GM20431 (cell line): ENCODE measurements at regions not wholly inside any gene's neighbourhood (a gene's known extent, or its start where the extent isn't known, plus 50 kb on each side); places are given as distances from the start of the nearest gene placed in this dataset.

Experiments used
- in situ Hi-C: fragments of 300-500 bp; cut with MseI, MboI; formaldehyde crosslinking; loops from one replicate; pipeline ENCODE4 v1.15.0; 2020; ENCODE audit warnings: low sequenced_read_pairs; ENCODE audit not compliant: unreplicated experiment

DNA sequence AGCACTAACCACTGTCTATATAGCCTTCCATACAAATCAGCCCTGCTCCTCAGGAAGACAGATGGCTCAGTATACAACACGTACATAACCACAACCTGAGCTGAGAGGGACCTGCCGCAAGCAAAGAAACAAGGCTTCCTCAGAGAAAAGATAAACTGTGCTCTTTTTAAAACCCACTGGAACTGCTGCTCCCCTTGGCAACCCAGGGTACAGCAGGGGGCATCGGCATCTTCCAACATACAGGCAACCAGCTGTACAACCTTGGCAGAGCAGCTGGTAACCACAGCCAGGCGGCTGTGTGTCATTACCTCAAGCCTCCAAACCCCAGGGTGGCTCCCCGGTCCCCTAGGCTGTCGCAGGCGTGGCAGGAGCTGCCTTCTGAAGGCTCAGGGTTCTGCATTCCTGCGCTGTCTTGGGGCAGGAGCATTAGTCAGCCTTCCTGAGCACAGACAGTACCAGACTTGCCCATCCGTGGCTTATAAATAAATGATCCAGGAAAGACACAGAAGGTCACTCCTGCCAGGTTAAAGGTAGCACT is 249.5 kb downstream of the ADGRG6 start:
- in situ Hi-C loops: loop anchor here (25.0 kb wide), 1 partner anchor 861 kb away; no protein-coding TSS in a partner anchor

DNA sequence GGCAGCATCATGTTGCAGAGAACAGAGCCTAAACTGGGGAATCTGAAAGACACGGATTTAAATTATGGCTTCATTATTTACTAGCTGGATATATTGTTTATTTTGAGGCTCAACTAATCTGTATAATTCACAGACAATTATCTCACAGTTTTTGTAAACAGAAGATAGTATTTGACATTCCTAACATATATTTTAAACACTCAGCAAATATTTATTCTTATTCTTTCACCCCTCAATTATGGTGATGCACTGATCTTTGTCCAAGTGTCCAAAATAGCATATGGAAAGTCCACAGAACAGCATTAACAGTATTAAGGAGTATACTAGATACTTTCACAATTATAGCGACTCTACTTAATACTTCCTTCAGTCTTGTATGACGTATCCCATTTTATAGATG is 257.0 kb downstream of the ADGRG6 start:
- in situ Hi-C loops: loop anchor here (25.0 kb wide), 1 partner anchor 854 kb away; no protein-coding TSS in a partner anchor

DNA sequence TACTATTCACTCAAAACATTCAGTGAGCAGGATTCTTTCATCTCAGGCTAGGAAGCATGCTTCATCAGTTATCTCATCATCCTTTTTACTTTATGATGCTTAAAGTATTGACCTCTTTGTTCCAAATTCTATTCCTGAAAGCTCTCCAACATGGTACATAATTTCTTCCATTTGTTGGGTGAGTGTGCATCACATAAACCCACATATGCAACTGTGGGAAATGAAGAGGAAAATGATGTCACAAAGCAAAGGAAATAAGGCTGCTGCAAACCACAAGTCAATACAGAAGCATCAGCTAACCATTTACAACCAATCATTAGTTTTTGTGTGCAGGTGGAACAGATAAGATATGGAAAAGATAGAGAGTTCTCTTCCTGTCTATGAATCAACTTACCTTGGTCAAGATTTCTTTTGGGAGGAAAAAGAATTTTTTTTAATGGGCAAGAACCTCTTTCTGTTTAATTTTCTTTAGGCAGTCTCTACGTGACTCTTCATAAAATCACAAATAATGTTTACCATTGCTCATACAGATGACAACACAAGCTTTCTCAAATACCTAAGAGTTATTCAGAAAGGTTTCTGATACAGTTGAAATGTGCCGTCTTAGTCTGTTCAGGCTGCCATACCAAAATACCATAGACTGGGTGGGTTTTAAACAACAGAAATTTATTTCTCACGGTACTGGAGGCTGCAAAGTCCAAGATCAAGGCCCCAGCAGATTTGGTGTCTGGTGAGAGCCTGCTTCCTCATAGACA is 259.9 kb downstream of the ADGRG6 start:
- in situ Hi-C loops: loop anchor here (25.0 kb wide), 1 partner anchor 851 kb away; no protein-coding TSS in a partner anchor

DNA sequence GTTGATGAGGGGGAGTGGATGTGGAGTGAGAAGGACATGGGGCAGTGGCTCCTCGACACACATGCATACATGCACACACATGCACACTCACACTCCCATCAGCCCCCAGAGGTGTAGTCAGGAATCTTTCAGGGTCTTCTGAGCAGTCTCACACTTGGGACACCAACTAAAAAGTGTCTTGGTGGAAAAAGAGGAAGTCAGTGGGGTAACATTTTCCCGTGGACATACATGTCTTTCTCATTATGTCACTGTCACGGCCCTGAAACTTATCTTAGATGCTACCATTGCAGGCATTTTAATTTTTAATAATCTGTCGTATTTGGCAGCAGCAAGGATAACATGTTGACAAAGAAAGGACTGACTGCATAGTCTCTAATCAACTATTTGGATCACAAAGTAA is 261.1 kb downstream of the ADGRG6 start:
- in situ Hi-C loops: loop anchor here (25.0 kb wide), 1 partner anchor 849 kb away; no protein-coding TSS in a partner anchor

DNA sequence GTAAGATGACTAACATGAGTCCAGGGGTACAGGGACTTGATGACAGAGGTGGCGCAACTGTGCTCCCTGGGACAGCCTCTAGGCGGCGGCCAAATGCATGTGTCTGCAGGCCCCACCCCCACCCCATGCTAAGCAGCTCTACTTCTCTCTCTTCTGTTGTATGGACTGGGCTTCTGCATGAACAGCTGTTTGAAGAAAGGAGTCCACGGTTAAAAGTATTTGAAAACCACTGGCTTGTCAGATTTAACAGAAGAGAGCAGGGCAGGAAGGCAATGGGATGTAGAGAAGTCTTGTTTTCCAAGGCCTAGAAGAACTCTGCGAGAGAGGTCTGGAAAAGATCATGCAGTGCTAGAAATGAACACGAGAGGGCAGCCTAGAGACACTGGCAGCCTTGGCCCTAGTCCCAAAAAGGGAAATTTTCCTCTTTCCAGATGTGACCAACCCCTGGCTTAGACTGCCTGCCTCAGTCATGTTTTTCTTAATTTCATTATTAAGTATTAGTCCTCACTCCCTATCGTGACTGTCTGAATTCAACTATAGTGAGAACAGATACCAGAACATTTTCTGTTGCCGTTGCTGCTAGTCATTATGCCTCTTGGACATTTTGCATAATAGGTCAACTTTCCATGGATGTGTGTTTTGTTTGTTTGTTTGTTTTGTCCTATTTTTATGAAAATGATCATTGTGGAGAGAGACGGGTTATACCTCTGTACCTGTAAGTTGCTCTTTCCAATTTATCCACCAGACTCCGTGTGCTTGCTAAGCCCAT is 265.0 kb downstream of the ADGRG6 start:
- in situ Hi-C loops: loop anchor here (25.0 kb wide), 1 partner anchor 845 kb away; no protein-coding TSS in a partner anchor

DNA sequence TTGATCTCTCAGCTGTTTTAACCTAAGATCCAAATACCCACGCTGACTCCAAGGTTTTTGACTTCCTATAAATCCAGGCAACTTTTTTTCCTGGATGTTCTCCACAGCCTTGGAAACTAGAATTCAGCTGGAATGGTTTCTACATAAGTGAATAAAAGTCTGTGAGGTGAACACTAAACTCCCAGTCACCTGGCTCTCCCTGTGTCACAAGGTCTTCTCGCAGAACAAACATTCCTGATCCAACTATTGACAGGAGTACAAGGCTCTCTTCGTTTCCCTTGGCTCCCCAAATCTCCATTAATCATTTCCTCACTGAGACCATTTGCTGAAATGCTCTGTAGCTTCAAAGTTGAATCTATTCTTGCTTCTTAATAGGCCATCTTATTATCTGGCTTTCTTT is 265.7 kb downstream of the ADGRG6 start:
- in situ Hi-C loops: loop anchor here (25.0 kb wide), 1 partner anchor 845 kb away; no protein-coding TSS in a partner anchor

DNA sequence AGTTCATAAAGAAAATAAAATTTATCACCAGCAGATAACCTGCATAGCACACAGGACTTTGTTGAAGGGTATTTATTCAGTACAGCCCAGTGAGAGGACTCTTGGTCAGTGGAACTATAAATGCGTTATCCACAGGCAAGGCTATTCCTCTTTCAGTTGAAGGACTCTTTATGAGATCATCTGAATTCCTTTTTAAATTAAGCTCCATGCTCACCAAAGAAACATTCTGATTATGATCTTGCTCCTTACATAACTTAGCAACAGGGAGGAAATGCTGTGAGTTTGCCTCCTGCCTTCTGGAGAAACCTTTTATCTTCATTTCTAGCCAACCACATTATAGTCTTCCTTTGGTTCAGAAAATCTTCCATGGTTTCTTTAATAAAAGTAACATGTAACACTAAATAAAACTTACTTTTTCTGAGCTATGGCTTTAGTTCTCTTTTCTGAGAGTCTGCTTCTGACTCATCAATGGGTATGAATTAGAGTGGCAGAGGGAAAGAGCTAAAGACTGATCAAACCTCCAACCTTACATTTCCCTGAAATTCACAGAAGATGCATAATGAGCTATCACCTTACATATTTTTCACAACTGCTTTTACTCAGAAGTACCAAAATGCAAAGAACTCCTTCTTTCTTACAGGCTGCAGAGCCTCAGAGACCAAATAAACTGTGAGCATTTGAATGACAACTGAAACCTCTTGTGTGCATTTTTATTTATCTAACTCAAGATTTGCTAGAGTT is 267.2 kb downstream of the ADGRG6 start:
- in situ Hi-C loops: loop anchor here (25.0 kb wide), 1 partner anchor 843 kb away; no protein-coding TSS in a partner anchor

DNA sequence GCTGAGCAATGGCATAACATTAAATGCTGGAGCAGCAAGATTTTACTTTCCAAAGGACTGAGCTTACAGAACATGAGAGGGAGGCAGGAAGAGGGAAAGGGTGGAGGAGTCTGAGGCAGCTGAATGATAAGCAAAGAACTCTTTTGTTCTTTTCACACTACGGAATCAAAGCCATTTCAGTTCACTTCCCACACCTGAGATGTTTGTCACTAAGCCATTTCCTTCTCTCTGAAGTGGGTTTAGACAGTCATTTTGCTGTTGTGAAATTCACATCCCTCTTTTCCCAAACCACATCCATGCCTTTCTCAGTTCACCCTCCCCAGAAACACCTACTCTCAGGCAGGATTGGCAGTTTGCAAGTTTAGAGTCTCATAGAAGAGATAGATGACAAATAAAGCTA is 267.9 kb downstream of the ADGRG6 start:
- in situ Hi-C loops: loop anchor here (25.0 kb wide), 1 partner anchor 843 kb away; no protein-coding TSS in a partner anchor

DNA sequence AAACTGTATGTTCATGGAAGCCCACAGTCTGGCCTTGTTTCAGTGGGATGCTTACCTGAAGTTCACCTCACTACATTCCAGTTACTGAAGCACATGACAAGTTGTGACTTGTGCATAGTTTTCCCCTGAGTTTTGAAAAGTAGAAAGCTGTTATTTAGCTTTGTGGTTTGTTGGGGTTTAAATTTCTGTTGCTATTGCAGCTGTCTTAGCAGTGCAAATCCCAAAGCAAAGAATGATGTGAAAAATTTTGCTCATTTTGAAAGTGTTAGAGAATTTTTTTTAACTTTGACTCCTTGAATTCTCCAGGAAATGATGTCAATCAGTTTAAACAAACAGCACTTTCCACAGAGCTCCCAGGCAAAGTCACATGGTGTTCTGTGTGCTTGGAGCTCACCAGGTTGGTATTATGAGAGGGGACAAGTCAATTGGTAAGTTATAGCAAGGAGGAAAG is 268.4 kb downstream of the ADGRG6 start:
- in situ Hi-C loops: loop anchor here (25.0 kb wide), 1 partner anchor 842 kb away; no protein-coding TSS in a partner anchor

DNA sequence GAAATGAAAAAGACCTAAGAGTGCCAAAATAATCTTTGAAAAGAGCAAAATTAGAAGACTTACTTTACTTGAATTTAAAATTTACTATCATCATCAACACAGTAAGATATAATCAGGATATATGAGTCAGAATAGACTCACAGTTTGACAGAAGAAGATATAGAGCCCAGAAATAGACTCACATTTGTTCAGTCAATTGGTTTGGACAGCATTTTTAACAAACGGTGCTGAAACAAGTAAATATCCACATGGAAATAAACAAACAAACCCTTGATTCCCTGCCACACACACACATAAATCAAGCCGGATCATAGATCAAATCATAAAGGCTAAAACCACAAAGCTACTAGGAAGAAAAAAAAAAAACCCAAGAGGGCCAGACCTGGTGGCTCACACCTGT is 291.1 kb downstream of the ADGRG6 start:
- in situ Hi-C loops: no loop called here

DNA sequence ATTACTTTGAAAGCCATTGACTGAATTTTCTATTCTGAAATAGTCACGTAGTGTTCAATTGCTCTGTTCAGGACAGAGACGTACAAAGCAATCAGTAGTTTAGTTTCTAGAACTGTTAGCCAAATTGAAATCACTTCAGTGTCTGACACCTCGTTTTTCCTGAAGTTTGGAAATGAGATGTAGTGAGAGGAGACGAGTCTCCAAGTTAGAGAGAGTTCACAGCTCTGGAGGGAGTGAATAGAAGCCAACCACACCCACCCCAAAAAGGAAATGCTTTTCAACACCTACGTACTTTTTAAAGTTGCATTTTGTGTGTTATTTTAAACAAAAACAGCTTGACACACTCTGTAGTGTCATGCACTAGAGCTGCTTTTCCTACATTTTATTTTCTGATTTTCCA is 296.0 kb downstream of the ADGRG6 start:
- in situ Hi-C loops: no loop called here

DNA sequence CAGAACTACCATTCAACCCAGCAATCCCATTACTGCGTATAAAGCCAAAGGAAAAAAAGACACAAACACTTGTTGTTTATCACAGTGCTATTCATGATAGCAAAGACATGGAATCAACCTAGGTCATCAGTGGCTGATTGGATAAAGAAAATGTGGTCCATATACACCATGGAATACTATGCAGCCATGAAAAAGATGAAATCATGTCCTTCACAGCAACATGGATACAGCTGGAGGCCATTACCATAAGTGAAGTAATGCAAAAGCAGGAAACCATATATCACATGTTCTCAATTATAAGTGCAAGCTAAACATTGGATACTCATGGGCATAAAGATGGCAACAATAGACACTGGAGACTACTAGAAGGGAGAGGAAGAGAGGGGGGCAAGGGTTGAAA is 299.6 kb downstream of the ADGRG6 start:
- in situ Hi-C loops: no loop called here

DNA sequence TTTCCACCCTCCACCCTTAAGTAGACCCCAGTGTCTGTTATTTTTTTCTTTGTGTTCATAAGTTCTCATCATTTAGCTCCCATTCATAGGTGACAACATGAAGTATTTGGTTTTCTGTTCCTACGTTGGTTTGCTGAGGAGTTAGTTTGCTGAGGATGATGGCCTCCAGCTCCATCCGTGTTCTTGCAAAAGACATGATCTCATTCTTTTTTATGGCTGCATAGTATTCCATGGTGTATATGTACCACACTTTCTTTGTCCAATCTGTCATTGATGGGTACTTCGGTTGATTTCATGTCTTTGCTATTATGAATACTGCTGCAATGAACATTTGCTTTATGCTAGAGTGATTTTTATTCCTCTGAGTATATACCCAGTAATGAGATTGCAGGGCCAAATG is 301.2 kb downstream of the ADGRG6 start:
- in situ Hi-C loops: no loop called here

DNA sequence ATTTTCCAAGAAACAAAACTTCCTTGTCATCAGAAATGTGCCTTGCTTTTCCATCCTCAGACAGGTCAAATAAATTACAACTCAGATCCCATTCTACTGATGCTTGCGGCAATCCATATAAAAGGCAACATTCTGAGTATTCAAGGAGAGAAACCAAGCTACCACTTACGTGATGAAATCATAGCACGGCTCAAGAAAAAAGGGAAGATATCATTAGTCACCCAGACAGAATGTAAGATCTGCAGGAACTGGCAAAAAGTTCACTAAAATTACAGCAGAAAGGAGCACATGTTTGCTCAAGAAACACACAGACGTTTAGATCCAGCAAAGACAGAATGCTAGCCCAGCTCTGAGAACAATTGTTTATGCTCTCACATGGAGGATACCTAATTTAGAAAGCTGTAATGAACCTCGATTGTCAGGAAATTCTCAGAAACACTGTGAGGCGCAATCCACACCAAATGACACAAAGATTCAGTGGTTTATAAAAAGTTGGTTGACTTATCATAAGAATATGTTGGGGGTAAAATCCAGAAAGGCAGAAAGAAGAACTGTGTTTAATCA is 304.2 kb downstream of the ADGRG6 start:
- in situ Hi-C loops: no loop called here

DNA sequence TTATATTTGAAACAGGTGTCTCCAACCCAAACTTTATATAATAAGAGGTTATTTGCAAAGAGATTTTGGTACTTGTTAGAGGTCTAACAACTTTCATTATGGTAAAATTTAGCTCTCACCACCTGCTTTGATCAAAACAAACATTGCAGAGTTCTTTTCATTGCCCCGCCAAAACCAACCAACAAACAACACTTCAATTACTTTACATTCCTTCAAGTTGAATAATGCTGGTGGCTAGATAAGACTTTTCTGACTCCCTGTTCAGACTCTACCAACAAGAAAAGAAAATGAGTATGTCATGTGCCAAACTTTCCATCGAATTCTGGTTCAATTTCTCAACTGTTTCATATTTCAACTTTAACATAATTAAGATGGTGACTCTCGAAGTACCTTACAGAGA is 311.1 kb downstream of the ADGRG6 start:
- in situ Hi-C loops: no loop called here

DNA sequence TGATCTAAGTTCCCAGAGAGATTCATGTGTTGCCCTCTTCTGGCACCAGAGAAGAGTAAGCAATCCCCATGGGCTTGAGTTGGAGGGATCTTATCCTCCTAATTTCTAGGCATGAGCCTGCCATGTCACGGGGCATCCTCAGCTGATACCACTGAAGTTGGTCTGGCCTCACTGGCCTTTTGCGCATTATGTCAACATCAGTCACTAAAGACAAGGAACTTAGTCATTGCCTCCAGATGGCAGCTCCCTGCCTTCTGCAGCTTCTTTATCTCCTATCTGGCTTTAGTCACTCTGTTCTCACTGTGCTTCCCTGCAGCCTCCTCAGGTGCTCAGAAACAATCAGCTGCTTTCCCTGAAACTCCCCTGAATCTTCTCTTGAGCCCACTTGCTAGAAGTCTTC is 312.2 kb downstream of the ADGRG6 start:
- in situ Hi-C loops: no loop called here

DNA sequence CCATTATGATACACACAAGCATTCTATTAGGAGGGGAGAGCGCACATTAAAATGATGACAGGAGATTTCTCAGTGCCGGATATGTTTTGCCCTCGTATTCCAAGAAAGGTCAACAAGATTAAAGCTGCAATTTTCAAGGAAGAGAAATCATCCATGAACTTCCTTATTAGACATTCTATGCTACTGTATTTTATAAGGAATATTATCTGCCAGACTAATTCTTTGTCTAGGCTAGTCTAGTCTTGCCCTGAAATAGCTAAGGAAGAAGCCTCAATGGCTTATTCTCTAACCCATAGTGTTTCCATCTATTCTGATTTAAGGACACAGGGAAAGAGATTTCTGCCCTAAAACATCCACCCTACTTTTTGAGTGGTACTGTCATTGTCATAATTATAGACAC is 315.4 kb downstream of the ADGRG6 start:
- in situ Hi-C loops: no loop called here

DNA sequence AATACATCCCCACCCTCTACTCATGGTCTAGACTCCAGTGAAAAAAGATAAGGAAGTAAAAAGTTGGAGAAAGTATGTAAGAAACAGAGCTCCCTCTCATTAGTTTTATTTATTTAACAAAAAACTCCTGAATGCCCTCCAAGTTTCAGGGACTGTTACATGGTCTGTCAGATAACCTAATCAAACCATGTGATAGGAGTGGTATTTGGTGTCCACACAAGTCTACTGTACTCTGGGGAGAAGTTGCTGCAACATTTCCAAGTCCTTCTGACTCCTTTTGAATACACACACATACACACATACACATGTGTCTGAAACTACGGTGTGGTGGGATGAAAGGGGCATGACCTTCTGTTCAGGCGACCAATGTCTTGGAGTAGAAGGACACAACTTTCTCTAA is 320.0 kb downstream of the ADGRG6 start:
- in situ Hi-C loops: no loop called here

DNA sequence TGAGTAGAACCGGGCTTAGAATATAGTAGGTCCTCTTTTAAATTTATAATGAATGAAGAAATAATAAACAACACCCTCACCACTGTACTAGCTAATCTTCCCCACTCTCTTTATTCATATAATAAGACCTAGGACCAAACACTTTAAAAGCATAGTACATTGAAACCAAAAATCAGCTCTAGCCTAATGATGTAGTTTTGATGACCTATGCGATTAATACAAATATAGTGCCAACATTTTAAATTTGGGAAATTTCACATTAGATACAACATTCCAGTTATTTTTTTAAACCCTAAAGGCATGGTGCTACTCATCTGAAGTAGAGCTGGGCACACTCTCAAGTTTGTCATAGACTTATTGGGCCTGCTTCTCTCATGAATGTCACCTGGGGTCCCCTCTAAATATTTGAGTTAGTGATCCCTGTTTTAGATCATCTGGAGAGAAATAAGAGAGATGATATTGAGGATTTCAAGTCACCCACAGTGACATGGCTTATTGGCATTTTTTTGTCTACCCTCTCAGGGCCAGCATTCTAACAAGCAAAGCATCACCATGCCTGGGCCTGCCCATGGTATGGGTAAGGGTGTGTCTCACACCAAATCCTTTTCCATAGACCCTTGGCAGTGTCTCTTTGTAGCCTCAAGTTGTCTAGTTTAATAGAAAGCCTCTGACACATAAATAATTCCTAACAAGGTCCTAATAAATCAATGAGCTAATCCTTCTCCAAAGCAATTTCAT is 319.8 kb downstream of the HIVEP2 start:
- in situ Hi-C loops: no loop called here
